Endothelial cell of umbilical vein (primary cell): ENCODE measurements at regions not wholly inside any gene's neighbourhood (a gene's known extent, or its start where the extent isn't known, plus 50 kb on each side); places are given as distances from the start of the nearest gene placed in this dataset.

ENCODE experiments used
- POLR2A ChIP-seq: IDR thresholded peaks from 2 replicates; pipeline ENCODE4 v1.6.1; 2012; ENCODE audit warnings: low read depth, mild to moderate bottlenecking, control low read depth, low read length
- POLR2AphosphoS5 ChIP-seq: IDR thresholded peaks from 2 replicates; pipeline ENCODE4 v1.6.1; 2012; ENCODE audit warnings: low read depth, mild to moderate bottlenecking, control low read depth, low read length, moderate library complexity; ENCODE audit not compliant: insufficient read depth
- TF ChIP-seq, protein P1 (sequence below), 2 donors: IDR thresholded peaks; 1 replicate in 1 of 2; 2 replicates in 1 of 2; pipeline ENCODE4 v1.5.1; 2011; ENCODE audit warnings: low read length in 2 of 2, mild to moderate bottlenecking in 2 of 2, moderate library complexity in 2 of 2, control low read depth in 1 of 2, inconsistent platforms in 1 of 2, low read depth in 1 of 2; ENCODE audit not compliant: insufficient read depth in 1 of 2; ENCODE audit errors: extremely low read depth in 1 of 2

DNA sequence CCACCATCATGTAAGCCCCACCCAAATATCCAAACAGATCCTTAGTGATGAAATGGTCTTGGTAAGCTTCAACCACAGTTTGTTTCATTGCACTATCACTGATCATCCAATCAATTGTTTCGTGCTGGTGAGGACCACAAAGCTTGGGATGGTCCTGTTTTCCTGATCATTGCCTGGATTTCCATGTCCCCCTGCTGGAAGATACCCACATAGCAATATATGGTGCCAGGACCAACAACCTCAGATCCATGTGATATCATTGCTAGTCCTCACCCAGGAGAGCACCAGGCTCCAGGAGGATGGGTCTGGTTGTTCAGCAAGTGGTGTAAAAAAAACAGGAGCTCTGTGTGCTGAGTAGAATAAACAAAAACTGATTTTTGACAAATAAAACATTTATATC lies 206.5 kb upstream of the SH3BP4 start:
- TF ChIP-seq, protein P1, sequence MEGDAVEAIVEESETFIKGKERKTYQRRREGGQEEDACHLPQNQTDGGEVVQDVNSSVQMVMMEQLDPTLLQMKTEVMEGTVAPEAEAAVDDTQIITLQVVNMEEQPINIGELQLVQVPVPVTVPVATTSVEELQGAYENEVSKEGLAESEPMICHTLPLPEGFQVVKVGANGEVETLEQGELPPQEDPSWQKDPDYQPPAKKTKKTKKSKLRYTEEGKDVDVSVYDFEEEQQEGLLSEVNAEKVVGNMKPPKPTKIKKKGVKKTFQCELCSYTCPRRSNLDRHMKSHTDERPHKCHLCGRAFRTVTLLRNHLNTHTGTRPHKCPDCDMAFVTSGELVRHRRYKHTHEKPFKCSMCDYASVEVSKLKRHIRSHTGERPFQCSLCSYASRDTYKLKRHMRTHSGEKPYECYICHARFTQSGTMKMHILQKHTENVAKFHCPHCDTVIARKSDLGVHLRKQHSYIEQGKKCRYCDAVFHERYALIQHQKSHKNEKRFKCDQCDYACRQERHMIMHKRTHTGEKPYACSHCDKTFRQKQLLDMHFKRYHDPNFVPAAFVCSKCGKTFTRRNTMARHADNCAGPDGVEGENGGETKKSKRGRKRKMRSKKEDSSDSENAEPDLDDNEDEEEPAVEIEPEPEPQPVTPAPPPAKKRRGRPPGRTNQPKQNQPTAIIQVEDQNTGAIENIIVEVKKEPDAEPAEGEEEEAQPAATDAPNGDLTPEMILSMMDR (IDR thresholded peaks at IDR 0.05; ENCODE audit: extremely low read depth in 1 of 2, insufficient read depth in 1 of 2, low read depth in 1 of 2, low read length in 2 of 2) = peak; percentile 8 to 13
- TF ChIP-seq POLR2A (no peak), POLR2AphosphoS5 (no peak)
